ENCODE measurements at regions not wholly inside any gene's neighbourhood (a gene's known extent, or its start where the extent isn't known, plus 50 kb on each side); places are given as distances from the start of the nearest gene placed in this dataset.

DNA sequence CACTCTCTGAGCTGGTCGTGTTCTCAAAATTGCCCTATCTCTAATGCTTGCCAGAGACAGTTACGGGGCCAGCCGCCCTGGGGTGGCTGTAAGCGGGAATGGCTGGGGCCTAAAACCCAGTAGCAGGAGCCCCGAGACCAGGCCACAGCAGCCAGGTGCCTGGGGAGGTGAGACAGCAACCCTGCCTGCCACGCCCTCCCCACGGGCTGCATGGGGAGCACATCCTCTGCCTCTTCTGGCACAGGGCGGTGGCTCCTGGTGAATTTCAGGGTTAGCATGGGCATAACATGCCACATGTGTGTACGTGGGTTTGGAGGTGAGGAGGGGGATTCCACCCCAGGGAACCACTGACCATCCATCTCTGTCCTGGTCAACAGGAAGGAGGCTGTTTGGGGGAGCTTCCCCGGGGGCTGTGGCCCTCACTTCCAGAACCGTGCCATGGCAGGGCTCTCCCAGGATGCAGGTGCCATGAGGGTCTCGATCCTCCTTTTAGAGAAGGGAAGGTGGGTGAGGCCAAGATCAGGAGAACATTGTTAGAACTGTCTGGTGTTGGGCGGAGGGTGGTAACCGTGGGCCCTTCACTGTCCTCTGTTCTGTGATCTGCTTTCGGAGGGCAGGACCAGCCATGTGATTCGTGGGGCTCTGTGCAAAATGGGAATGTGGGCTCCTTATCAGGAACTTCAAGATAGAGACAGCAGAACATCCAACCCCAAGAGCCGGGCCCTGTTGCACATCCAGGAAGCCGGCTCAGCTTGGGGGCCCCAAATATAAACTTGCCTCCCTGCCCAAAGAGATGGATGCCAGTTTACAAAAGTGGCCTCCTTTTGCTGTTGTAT lies 312.2 kb upstream of the DIO3 start:
- no peak for TF ChIP-seq POLR2A (IDR thresholded peaks at IDR 0.05; ENCODE audit: low read depth, low read length)
- peak; percentile 18 for DNase-seq (ENCODE audit: insufficient read length)
- no peak for FAIRE-seq

DNA sequence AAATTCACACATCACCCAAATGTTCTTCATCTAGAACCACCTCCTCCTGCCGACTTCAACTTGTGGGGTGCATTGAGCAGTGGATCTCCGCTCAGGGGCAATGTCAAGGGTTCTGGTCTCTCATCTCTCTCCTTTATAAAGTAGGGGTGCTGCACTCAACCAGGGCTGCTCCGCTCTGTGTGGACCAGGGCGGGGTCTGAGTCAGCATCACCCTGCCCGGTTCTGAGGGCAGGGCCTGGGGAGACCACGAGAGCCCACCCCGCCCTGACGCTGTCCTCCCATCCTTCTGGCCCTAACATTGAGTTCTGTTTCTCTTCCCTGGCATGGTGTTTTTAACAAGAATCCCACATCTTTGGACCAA lies 311.6 kb upstream of the DIO3 start:
- FAIRE-seq (no peak), DNase-seq (ENCODE audit: insufficient read length) (peak; percentile 10)
- TF ChIP-seq TAF1 (IDR thresholded peaks at IDR 0.05; ENCODE audit: borderline replicate concordance, low read depth, low read length) (no peak), POLR2A (IDR thresholded peaks at IDR 0.05; ENCODE audit: low read depth, low read length) (no peak), POLR2AphosphoS5 (IDR thresholded peaks at IDR 0.05; ENCODE audit: low read depth, low read length) (no peak)

DNA sequence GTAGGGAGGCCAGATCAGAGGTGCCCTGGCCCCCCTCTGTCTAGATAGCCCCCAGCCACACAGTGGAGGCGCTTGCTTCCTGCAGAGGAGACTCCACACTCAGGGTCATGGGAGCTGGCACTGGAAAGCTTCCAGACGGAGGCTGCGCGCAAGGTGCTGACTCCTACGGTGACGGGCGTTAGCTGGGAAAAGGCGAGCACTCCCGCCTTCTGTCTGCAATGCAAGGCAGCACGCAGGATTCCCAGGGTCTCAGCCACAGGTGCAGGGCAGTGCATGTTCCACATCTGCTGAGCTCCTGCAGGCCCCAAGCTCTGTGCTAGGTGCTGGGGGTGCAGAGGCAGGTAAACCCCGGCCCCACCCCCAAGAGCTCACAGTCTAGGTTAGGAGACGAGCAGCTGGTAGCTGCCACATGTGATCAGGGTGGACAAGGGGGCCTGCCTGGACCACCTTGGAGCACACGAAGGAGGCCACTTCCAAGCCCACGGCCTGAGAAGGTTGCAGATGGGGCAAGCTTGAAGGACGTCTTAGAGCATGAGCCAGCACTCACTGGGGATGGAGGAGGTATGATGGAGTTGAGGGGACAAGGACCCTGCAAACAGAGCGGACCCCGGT lies 310.9 kb upstream of the DIO3 start:
- DNase-seq (ENCODE audit: insufficient read length) (no peak), FAIRE-seq (no peak)
- no peak for TF ChIP-seq POLR2A (IDR thresholded peaks at IDR 0.05; ENCODE audit: low read depth, low read length)
- no peak for TF ChIP-seq TAF1 (IDR thresholded peaks at IDR 0.05; ENCODE audit: borderline replicate concordance, low read depth, low read length)
- TF ChIP-seq POLR2AphosphoS5 (IDR thresholded peaks at IDR 0.05; ENCODE audit: low read depth, low read length) = no peak

GRCh38 chr14:101250948-101251811 lies 310.1 kb upstream of the DIO3 start:
- no peak for TF ChIP-seq POLR2AphosphoS5 (IDR thresholded peaks at IDR 0.05; ENCODE audit: low read depth, low read length)
- FAIRE-seq (no peak), DNase-seq (ENCODE audit: insufficient read length) (no peak)

DNA sequence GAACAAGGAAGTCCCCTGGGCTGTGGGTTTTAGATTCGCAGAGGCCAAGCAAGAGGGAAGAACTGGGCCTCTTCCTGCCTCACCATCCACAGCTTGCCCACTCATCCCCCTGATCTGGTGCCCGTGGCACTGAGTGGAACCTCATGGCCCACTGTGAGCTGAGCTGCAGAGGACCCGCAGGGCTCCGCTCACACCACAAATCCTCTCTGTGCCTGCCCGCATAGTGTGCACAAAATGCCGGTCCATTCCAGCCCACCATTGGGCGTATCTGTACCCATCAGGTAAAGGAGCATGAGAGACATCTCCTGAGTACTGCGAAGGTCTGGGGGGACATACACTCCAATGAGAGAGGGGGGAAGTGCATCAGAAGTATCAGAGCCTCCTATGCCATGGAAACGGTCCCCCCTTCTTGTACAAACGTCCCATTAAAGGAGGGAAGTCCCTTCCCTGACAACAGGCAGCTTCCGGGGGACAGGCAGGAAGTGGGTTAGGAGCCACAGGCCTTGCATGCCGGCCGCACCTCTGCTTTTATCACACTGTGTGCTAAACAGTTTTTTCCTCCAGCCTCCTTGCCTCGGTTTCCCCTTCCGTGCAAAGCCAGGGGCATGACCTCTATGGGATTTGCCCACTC lies 309.4 kb upstream of the DIO3 start:
- DNase-seq (ENCODE audit: insufficient read length) = no peak
- TF ChIP-seq POLR2A (IDR thresholded peaks at IDR 0.05; ENCODE audit: low read depth, low read length) = no peak
- no peak for TF ChIP-seq TAF1 (IDR thresholded peaks at IDR 0.05; ENCODE audit: borderline replicate concordance, low read depth, low read length)
- TF ChIP-seq POLR2AphosphoS5 (IDR thresholded peaks at IDR 0.05; ENCODE audit: low read depth, low read length) = no peak
- no peak for FAIRE-seq

GRCh38 chr14:101252443-101253214 lies 308.7 kb upstream of the DIO3 start:
- TF ChIP-seq POLR2AphosphoS5 (IDR thresholded peaks at IDR 0.05; ENCODE audit: low read depth, low read length) (no peak), TAF1 (IDR thresholded peaks at IDR 0.05; ENCODE audit: borderline replicate concordance, low read depth, low read length) (no peak), POLR2A (IDR thresholded peaks at IDR 0.05; ENCODE audit: low read depth, low read length) (no peak)
- FAIRE-seq (no peak), DNase-seq (ENCODE audit: insufficient read length) (no peak)

DNA sequence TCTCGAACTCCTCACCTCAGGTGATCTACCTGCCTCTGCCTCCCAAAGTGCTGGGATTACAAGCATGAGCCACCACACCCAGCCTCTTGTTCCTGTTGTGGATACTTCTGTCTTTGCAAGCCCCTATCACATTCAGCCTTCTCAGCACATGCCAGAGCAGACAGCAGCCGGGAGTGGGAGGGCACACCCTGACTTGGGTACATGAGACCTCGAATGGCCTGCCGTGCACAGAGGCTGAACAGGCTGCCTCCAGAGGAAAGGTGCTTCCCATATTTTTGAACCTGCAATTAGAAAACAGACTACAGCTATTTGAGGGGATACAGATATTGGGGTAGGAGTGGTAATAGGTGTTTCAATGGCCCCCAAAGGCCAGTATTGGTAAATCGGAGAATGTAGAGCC lies 307.3 kb upstream of the DIO3 start:
- TF ChIP-seq POLR2A (IDR thresholded peaks at IDR 0.05; ENCODE audit: low read depth, low read length) (no peak), POLR2AphosphoS5 (IDR thresholded peaks at IDR 0.05; ENCODE audit: low read depth, low read length) (no peak), TAF1 (IDR thresholded peaks at IDR 0.05; ENCODE audit: borderline replicate concordance, low read depth, low read length) (no peak)
- DNase-seq (ENCODE audit: insufficient read length) = no peak
- no peak for FAIRE-seq

DNA sequence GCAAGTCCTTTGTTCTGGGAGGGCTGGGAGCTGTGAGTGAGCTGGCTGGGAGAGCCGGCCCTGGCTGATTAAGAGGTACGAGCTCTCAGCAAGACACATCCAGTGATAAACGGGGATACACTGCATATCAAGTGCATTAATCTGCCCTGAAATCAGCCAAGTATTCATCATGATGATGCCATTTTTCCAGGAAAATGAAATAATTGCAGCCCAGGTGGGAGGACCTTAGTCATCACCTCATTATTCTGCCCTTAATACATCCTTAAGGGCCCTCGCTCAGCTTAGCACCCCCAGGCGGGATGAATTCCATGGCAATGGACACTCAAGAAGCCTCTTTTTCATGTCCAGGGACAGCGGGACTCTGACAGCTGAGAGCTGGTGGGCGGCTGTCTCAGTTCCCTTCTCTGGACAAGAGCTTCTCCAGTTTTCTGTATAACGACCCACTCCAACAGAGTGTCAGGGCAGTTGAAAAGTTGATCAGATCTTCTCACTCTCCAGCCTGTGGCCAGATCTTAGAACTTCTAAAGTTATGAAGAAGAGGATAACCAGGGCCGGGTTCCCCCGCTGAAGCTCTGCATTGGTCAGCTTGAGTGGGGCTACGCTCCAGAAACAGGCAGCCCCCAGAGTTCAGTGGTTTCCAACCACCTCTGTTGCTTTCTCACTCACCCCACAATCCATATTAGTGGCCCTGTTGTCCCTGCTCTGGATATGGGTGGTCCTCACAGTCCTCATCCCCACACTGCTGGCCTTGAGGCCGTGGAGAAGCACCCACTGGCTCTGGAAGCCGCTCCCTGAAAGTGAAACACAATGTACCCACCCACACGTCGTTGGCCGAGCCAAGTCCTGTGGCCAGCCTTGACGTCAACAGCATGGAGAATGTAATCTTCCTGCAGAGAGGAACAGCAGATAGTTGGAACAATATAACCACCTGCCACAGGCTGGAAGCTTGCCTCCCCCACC lies 306.2 kb upstream of the DIO3 start:
- DNase-seq (ENCODE audit: insufficient read length) = no peak
- FAIRE-seq = no peak
- TF ChIP-seq TAF1 (IDR thresholded peaks at IDR 0.05; ENCODE audit: borderline replicate concordance, low read depth, low read length) (no peak), POLR2A (IDR thresholded peaks at IDR 0.05; ENCODE audit: low read depth, low read length) (no peak), POLR2AphosphoS5 (IDR thresholded peaks at IDR 0.05; ENCODE audit: low read depth, low read length) (no peak)

- DNase-seq (ENCODE audit: insufficient read length) (no peak), FAIRE-seq (no peak)
These were observed 305.6 kb upstream of the DIO3 start for GRCh38 chr14:101255765-101256125.

DNA sequence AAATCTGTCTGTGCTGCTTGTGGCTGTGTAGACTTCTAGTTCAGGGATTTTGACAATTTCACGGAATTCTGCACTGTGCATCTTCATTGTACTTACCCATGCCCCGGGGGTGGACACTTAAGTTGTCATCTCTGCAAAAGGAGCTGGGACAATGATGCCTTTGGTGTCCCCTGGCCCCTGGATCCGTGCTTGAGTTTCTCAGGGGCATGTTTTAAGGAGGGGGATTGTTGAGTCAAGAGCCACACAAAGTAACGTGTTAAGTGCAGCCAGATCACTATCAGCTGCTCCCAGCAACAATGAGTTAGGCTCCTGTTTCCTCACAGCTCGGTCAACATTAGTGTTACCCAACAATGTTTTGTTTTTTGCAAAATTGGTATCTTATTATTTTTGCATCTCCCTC lies 305.0 kb upstream of the DIO3 start:
- DNase-seq (ENCODE audit: insufficient read length) (no peak), FAIRE-seq (no peak)
- TF ChIP-seq TAF1 (IDR thresholded peaks at IDR 0.05; ENCODE audit: borderline replicate concordance, low read depth, low read length) = no peak
- no peak for TF ChIP-seq POLR2A (IDR thresholded peaks at IDR 0.05; ENCODE audit: low read depth, low read length)
- no peak for TF ChIP-seq POLR2AphosphoS5 (IDR thresholded peaks at IDR 0.05; ENCODE audit: low read depth, low read length)

More at GRCh38 chr14:101255765-101256125, 305.6 kb upstream of the DIO3 start:
- TF ChIP-seq POLR2A (IDR thresholded peaks at IDR 0.05; ENCODE audit: low read depth, low read length) (no peak), POLR2AphosphoS5 (IDR thresholded peaks at IDR 0.05; ENCODE audit: low read depth, low read length) (no peak), TAF1 (IDR thresholded peaks at IDR 0.05; ENCODE audit: borderline replicate concordance, low read depth, low read length) (no peak)

Data from GM12892 (cell line).